Loucy (cell line): ENCODE measurements at regions not wholly inside any gene's neighbourhood (a gene's known extent, or its start where the extent isn't known, plus 50 kb on each side); places are given as distances from the start of the nearest gene placed in this dataset.

Experiments
- H2AFZ ChIP-seq: fragments of 200-600 bp; sonication (generic); 2 replicates; pipeline ENCODE4 v1.6.0; 2016; ENCODE audit warnings: antibody characterized with exemption, mild to moderate bottlenecking, low read length, moderate library complexity
- H3F3A ChIP-seq: fragments of 200-600 bp; 2 replicates; pipeline ENCODE4 v1.6.0; 2016; ENCODE audit warnings: antibody characterized with exemption, low read depth, mild to moderate bottlenecking
- H3K27me3 ChIP-seq: fragments of 200-600 bp; sonication (generic); 2 replicates; pipeline ENCODE4 v1.6.1; 2014; ENCODE audit warnings: low read length, mild to moderate bottlenecking; ENCODE audit not compliant: insufficient read depth, poor library complexity, severe bottlenecking
- H3K36me3 ChIP-seq: fragments of 200-600 bp; sonication (generic); 2 replicates; pipeline ENCODE4 v1.6.1; 2016; ENCODE audit warnings: low read length; ENCODE audit not compliant: insufficient read depth
- H3K4me1 ChIP-seq: fragments of 200-600 bp; sonication (generic); 2 replicates; pipeline ENCODE4 v1.5.1; 2014; ENCODE audit warnings: low read length, mild to moderate bottlenecking; ENCODE audit not compliant: insufficient read depth, poor library complexity, severe bottlenecking
- H3K4me2 ChIP-seq: fragments of 200-600 bp; sonication (generic); 2 replicates; pipeline ENCODE4 v1.6.0; 2014; ENCODE audit warnings: antibody characterized with exemption, low read length, low read depth, mild to moderate bottlenecking; ENCODE audit not compliant: poor library complexity, severe bottlenecking
- H3K4me3 ChIP-seq: fragments of 200-600 bp; sonication (generic); 2 replicates; pipeline ENCODE4 v1.5.1; 2014; ENCODE audit warnings: low read length, mild to moderate bottlenecking, mixed read lengths; ENCODE audit not compliant: poor library complexity, severe bottlenecking
- H3K79me2 ChIP-seq: fragments of 200-600 bp; sonication (generic); 2 replicates; pipeline ENCODE4 v1.6.1; 2014; ENCODE audit warnings: low read length; ENCODE audit not compliant: insufficient read depth
- H3K9ac ChIP-seq: fragments of 200-600 bp; sonication (generic); 2 replicates; pipeline ENCODE4 v1.6.0; 2014; ENCODE audit warnings: mild to moderate bottlenecking, low read depth, low read length, moderate library complexity; ENCODE audit not compliant: poor library complexity, severe bottlenecking
- H3K9me2 ChIP-seq: fragments of 200-600 bp; sonication (generic); replicated peaks from 2 replicates; pipeline ENCODE4 v1.6.1; 2016; ENCODE audit warnings: low read depth, low read length, mixed read lengths
- H3K9me3 ChIP-seq: fragments of 200-600 bp; sonication (generic); 2 replicates; pipeline ENCODE4 v1.6.1; 2014; ENCODE audit warnings: mild to moderate bottlenecking, antibody characterized with exemption, low read length, low read depth; ENCODE audit not compliant: insufficient read depth
- H4K20me1 ChIP-seq: fragments of 200-600 bp; sonication (generic); 2 replicates; pipeline ENCODE4 v1.6.0; 2014; ENCODE audit warnings: antibody characterized with exemption, low read length, mild to moderate bottlenecking; ENCODE audit not compliant: insufficient read depth, poor library complexity, severe bottlenecking
- EZH2phosphoT487 ChIP-seq: fragments of 200-600 bp; IDR thresholded peaks from 2 replicates; pipeline ENCODE4 v1.6.1; 2018; ENCODE audit warnings: antibody characterized with exemption, mild to moderate bottlenecking, moderate library complexity, borderline replicate concordance
- TF ChIP-seq, protein P1 (sequence below): fragments of 200-600 bp; sonication (generic); conservative IDR thresholded peaks from 2 replicates; pipeline ENCODE4 v1.5.1; 2014; ENCODE audit warnings: mild to moderate bottlenecking, antibody characterized with exemption, low read length

- TF ChIP-seq, protein P1, sequence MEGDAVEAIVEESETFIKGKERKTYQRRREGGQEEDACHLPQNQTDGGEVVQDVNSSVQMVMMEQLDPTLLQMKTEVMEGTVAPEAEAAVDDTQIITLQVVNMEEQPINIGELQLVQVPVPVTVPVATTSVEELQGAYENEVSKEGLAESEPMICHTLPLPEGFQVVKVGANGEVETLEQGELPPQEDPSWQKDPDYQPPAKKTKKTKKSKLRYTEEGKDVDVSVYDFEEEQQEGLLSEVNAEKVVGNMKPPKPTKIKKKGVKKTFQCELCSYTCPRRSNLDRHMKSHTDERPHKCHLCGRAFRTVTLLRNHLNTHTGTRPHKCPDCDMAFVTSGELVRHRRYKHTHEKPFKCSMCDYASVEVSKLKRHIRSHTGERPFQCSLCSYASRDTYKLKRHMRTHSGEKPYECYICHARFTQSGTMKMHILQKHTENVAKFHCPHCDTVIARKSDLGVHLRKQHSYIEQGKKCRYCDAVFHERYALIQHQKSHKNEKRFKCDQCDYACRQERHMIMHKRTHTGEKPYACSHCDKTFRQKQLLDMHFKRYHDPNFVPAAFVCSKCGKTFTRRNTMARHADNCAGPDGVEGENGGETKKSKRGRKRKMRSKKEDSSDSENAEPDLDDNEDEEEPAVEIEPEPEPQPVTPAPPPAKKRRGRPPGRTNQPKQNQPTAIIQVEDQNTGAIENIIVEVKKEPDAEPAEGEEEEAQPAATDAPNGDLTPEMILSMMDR = no peak
- no peak for TF ChIP-seq EZH2phosphoT487
Observed at GRCh38 chr2:226489775-226490541, 309.7 kb downstream of the IRS1 start.

DNA sequence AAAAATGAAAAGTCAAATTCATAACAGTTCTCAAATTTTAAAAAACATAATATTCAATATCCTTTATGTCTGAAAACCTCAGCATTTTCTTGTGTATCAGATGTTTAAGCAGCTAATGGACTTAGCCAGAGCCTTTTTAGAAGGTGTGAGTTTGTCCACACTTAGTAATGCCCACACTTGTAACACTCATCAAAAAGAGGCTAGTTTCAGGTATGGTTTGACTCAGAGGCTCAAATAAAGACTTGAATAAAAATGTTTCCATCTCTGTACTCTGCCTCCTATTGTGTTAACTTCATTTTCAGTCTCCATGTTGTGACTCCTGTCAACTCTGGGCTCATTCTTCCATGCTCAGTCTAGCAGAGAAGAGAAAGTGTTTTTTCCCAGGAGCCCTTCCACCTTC lies 311.6 kb downstream of the IRS1 start:
- Histone ChIP-seq H3K4me3 (no peak overlapping the region), H3F3A (no peaks in the 10 kb centered on the region), H3K4me1 (no peaks in the 10 kb centered on the region), H3K36me3 (no peaks in the 10 kb centered on the region), H3K27me3 (no peaks in the 10 kb centered on the region), H2AFZ (no peak overlapping the region), H3K4me2 (no peak overlapping the region), H4K20me1 (no peaks in the 10 kb centered on the region), H3K79me2 (no peaks in the 10 kb centered on the region), H3K9ac (no peak overlapping the region), H3K9me2 (no peaks in the 10 kb centered on the region), H3K9me3 (no peaks in the 10 kb centered on the region)
- TF ChIP-seq, protein P1 = no peak
- no peak for TF ChIP-seq EZH2phosphoT487

More at GRCh38 chr2:226489775-226490541, 309.7 kb downstream of the IRS1 start:
- Histone ChIP-seq H3K79me2 (no peaks in the 10 kb centered on the region), H3K4me3 (no peak overlapping the region), H3K9me3 (no peaks in the 10 kb centered on the region), H3K4me2 (no peak overlapping the region), H3F3A (no peaks in the 10 kb centered on the region), H3K9me2 (no peaks in the 10 kb centered on the region), H2AFZ (no peak overlapping the region), H3K9ac (no peak overlapping the region), H3K4me1 (no peaks in the 10 kb centered on the region), H3K36me3 (no peaks in the 10 kb centered on the region), H4K20me1 (no peaks in the 10 kb centered on the region), H3K27me3 (no peaks in the 10 kb centered on the region)

DNA sequence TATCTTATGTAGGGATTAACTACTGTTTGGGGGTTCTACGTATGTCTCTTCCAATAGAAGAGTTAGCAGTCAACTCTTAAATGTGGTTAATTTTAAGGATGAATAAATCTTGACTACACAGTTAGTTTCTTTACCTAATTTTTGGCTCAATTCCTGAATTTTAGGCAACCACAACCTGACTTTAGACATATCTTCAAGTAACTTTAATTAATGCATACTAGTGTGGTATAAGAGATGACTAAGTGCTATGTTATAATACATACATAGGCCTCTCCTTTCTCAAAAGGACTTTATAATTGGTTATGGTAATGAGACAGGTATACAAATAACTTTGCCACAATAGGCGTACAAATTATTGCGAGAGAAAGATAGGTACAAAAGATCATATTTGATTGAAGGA lies 312.0 kb downstream of the IRS1 start:
- H4K20me1 ChIP-seq = no peaks in the 10 kb centered on the region
- no peaks in the 10 kb centered on the region for H3K9me2 ChIP-seq
- TF ChIP-seq, protein P1 = no peak
- no peak for TF ChIP-seq EZH2phosphoT487
- no peaks in the 10 kb centered on the region for H3F3A ChIP-seq
- H3K4me3 ChIP-seq = no peak overlapping the region
- no peaks in the 10 kb centered on the region for H3K27me3 ChIP-seq
- no peak overlapping the region for H3K4me2 ChIP-seq
- H3K79me2 ChIP-seq = no peaks in the 10 kb centered on the region
- H3K9ac ChIP-seq = no peak overlapping the region
- no peaks in the 10 kb centered on the region for H3K4me1 ChIP-seq
- H2AFZ ChIP-seq = no peak overlapping the region
- H3K36me3 ChIP-seq = no peaks in the 10 kb centered on the region
- no peaks in the 10 kb centered on the region for H3K9me3 ChIP-seq
